MCF 10A (cell line): ENCODE measurements at regions not wholly inside any gene's neighbourhood (a gene's known extent, or its start where the extent isn't known, plus 50 kb on each side); places are given as distances from the start of the nearest gene placed in this dataset.

Experiments
- BruUV-seq: library from RNA; stranded (reverse); fragments of 400-500 nt; replicated peaks from 2 replicates; lab custom pipeline; 2021; lab: Mats Ljungman, UMichigan
- CTCF ChIA-PET: fragments of 300-600 bp; sonication (Branson Sonifier 250); formaldehyde crosslinking; extraction: SDS; loops from one replicate; lab custom pipeline; 2021; ENCODE audit warnings: antibody characterized with exemption, inconsistent platforms; lab: Yijun Ruan, JAX
- POLR2A ChIA-PET: fragments of 300-600, 350-650 bp; sonication (Branson Sonifier 250); formaldehyde crosslinking; extraction: SDS; loops from one replicate; lab custom pipeline; 2020; ENCODE audit warnings: antibody characterized with exemption, inconsistent platforms; lab: Yijun Ruan, JAX
- DNase-seq: peaks from one replicate; pipeline ENCODE4 v3.0.0-alpha.2; 2018; ENCODE audit not compliant: unreplicated experiment
- H3K27ac Mint-ChIP-seq: one replicate; pipeline ENCODE4 v1.8.0; 2022; ENCODE audit warnings: mild to moderate bottlenecking, low read depth, mixed read lengths; ENCODE audit not compliant: unreplicated experiment
- H3K27me3 Mint-ChIP-seq: one replicate; pipeline ENCODE4 v1.8.0; 2022; ENCODE audit warnings: mixed read lengths; ENCODE audit not compliant: insufficient read depth, unreplicated experiment
- H3K36me3 Mint-ChIP-seq: one replicate; pipeline ENCODE4 v1.8.0; 2022; ENCODE audit warnings: mild to moderate bottlenecking, moderate library complexity, mixed read lengths; ENCODE audit not compliant: insufficient read depth, unreplicated experiment
- H3K4me1 Mint-ChIP-seq: one replicate; pipeline ENCODE4 v1.8.0; 2022; ENCODE audit warnings: mixed read lengths; ENCODE audit not compliant: insufficient read depth, unreplicated experiment
- H3K4me3 Mint-ChIP-seq: one replicate; pipeline ENCODE4 v1.8.0; 2022; ENCODE audit warnings: mild to moderate bottlenecking, moderate library complexity, mixed read lengths; ENCODE audit not compliant: unreplicated experiment
- H3K9me3 Mint-ChIP-seq: one replicate; pipeline ENCODE4 v1.8.0; 2022; ENCODE audit warnings: mixed read lengths; ENCODE audit not compliant: unreplicated experiment
- intact Hi-C: fragments of 100-400 bp; cut with micrococcal nuclease; formaldehyde crosslinking; loops from 2 replicates; pipeline ENCODE4 v1.14.1; 2022
- TF ChIP-seq, protein P1 (sequence below): fragments of 200-600 bp; IDR thresholded peaks from one replicate; pipeline ENCODE4 v1.8.0; 2022; ENCODE audit warnings: antibody characterized with exemption, mild to moderate bottlenecking; ENCODE audit not compliant: unreplicated experiment

DNA sequence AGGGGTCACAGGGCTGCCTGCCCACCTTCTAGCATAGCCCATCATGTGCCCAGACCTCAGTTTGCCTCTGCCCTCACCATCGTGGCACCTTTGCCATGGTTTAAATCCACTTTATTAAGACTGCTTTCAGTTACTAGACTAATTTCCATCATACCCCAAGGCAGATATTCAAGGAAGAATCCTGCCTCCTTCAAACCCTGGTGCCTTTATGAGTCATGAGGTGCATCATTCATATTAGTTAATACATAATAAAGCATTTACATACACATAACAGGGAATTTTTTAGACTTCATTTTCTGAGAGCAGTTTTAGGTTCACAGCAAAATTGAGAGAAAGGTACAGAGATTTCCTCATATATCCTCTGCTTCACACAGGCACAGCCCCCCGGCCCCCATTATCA lies 62.8 kb downstream of the CXCL12 start:
- ChIA-PET POLR2A (no interaction called here), CTCF (no interaction called here)
- no peak for DNase-seq
- intact Hi-C loops = no loop called here
- Mint-ChIP-seq H3K36me3 (no peaks in the 10 kb centered on the region), H3K9me3 (no peaks in the 10 kb centered on the region), H3K27me3 (peaks cover 45% of the 10 kb centered on the region), H3K4me3 (no peak overlapping the region), H3K27ac (no peak overlapping the region), H3K4me1 (peaks cover 6% of the 10 kb centered on the region)
- BruUV-seq = no TSS peak
- TF ChIP-seq, protein P1, sequence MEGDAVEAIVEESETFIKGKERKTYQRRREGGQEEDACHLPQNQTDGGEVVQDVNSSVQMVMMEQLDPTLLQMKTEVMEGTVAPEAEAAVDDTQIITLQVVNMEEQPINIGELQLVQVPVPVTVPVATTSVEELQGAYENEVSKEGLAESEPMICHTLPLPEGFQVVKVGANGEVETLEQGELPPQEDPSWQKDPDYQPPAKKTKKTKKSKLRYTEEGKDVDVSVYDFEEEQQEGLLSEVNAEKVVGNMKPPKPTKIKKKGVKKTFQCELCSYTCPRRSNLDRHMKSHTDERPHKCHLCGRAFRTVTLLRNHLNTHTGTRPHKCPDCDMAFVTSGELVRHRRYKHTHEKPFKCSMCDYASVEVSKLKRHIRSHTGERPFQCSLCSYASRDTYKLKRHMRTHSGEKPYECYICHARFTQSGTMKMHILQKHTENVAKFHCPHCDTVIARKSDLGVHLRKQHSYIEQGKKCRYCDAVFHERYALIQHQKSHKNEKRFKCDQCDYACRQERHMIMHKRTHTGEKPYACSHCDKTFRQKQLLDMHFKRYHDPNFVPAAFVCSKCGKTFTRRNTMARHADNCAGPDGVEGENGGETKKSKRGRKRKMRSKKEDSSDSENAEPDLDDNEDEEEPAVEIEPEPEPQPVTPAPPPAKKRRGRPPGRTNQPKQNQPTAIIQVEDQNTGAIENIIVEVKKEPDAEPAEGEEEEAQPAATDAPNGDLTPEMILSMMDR = no peak

DNA sequence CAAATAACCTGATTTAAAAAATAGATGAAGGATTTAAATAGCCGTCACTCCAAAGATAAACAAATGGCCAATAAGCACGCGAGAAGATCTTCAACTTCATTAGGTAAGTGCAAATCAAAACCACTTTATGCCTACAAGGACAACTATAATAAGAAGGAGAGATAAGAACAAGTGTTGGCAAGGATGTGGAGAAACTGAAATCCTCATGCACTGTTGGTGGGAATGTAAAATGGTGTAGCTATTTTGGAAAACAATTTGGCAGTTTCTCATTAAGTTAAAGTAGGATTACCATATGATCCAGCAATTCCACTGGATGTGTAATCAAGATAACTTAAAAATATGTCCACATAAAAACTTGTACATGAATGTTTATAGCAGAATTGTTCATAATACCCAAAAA lies 64.1 kb downstream of the CXCL12 start:
- Mint-ChIP-seq H3K9me3 (no peaks in the 10 kb centered on the region), H3K27ac (no peak overlapping the region), H3K4me1 (peaks cover 6% of the 10 kb centered on the region), H3K4me3 (no peak overlapping the region), H3K36me3 (no peaks in the 10 kb centered on the region), H3K27me3 (peaks cover 45% of the 10 kb centered on the region)
- intact Hi-C loops = no loop called here
- POLR2A ChIA-PET = no interaction called here
- DNase-seq = no peak
- TF ChIP-seq, protein P1 = no peak
- CTCF ChIA-PET = no interaction called here
- BruUV-seq = no TSS peak

DNA sequence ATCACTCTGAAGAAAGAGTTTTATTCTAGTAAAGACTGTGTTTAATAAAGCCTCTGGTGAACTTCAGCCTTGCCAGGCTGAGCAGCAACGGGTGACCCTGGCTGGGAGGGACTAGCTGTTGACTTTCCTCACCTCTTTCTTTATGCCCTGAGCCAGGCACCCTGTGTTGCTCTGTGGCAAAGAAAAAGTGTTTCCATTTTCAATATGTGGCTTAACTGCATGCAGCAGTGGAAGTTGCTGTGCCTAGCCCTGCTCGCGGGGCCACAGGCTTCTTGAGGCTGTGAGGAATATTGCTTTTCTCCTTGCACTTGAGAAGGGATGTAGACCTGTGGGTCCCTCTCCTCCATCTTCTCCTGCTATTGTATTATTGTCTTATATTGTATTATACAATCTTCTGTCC lies 67.0 kb downstream of the CXCL12 start:
- Mint-ChIP-seq H3K27me3 (peaks cover 39% of the 10 kb centered on the region), H3K36me3 (no peaks in the 10 kb centered on the region), H3K27ac (no peak overlapping the region), H3K4me3 (no peak overlapping the region), H3K4me1 (peaks cover 6% of the 10 kb centered on the region), H3K9me3 (no peaks in the 10 kb centered on the region)
- no TSS peak for BruUV-seq
- POLR2A ChIA-PET = no interaction called here
- CTCF ChIA-PET = no interaction called here
- TF ChIP-seq, protein P1 = no peak
- DNase-seq = no peak
- intact Hi-C loops = no loop called here

DNA sequence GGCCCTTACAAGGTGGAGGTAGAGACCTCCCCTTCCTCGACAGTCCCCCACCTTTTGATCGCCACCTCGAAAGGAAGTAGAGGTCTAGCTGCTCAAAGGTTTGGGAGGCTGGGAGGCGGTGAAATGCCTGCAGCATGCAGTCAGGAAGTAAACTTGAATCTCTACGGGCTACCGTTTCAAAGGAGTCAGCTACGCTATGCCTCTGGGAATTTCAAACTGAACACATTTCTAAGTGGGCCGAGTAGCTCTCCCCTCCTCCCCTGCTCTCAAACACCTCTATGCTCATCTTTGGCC lies 68.0 kb downstream of the CXCL12 start:
- POLR2A ChIA-PET = no interaction called here
- H3K9me3 Mint-ChIP-seq = no peaks in the 10 kb centered on the region
- CTCF ChIA-PET = no interaction called here
- TF ChIP-seq, protein P1 = no peak
- H3K4me1 Mint-ChIP-seq = peaks cover 6% of the 10 kb centered on the region
- no peak overlapping the region for H3K4me3 Mint-ChIP-seq
- H3K27me3 Mint-ChIP-seq = peaks cover 34% of the 10 kb centered on the region
- DNase-seq = no peak
- intact Hi-C loops = no loop called here
- no peak overlapping the region for H3K27ac Mint-ChIP-seq
- H3K36me3 Mint-ChIP-seq = no peaks in the 10 kb centered on the region
- BruUV-seq = no TSS peak
